CD4-positive, alpha-beta T cell treated with Interleukin-21 for 1 hour (primary cell): ENCODE measurements at regions not wholly inside any gene's neighbourhood (a gene's known extent, or its start where the extent isn't known, plus 50 kb on each side); places are given as distances from the start of the nearest gene placed in this dataset.
"Not testable (repeated sequence)": the region's sequence is repeated elsewhere in the genome, so short reads cannot be mapped to it uniquely, and the experiment has no call there.

ENCODE experiments used
- DNase-seq: peaks from one replicate; pipeline ENCODE4 v3.0.0-alpha.2; 2020

- DNase-seq: no peak
Measured at GRCh38 chr5:18264126-18264882, 630.0 kb downstream of the TAF11L14 start.

GRCh38 chr5:18270635-18271338, 636.5 kb downstream of the TAF11L14 start:
- no peak for DNase-seq

- DNase-seq: no peak
Measured at GRCh38 chr5:18276939-18277338, 642.7 kb downstream of the TAF11L14 start.

- no peak for DNase-seq
Measured at GRCh38 chr5:18281947-18282581, 647.8 kb downstream of the TAF11L14 start.

- no peak for DNase-seq
Measured at GRCh38 chr5:18285257-18285656, 651.0 kb downstream of the TAF11L14 start.

- no peak for DNase-seq
Measured at GRCh38 chr5:18292146-18292545, 657.9 kb downstream of the TAF11L14 start.

GRCh38 chr5:18295696-18296095, 661.4 kb downstream of the TAF11L14 start:
- DNase-seq: not testable (repeated sequence)

- no peak for DNase-seq
Measured at GRCh38 chr5:18299166-18299565, 664.9 kb downstream of the TAF11L14 start.

GRCh38 chr5:18305288-18305924, 671.1 kb downstream of the TAF11L14 start:
- no peak for DNase-seq

GRCh38 chr5:18311266-18311665, 677.0 kb downstream of the TAF11L14 start:
- DNase-seq: no peak

- DNase-seq: no peak
Measured at GRCh38 chr5:18312016-18312415, 677.8 kb downstream of the TAF11L14 start.

GRCh38 chr5:18314192-18314778, 680.0 kb downstream of the TAF11L14 start:
- no peak for DNase-seq

- DNase-seq: no peak
Measured at GRCh38 chr5:18321262-18321942, 687.1 kb downstream of the TAF11L14 start.

- DNase-seq: no peak
Measured at GRCh38 chr5:18323891-18324290, 689.6 kb downstream of the TAF11L14 start.

- DNase-seq: no peak
Measured at GRCh38 chr5:18325431-18325830, 691.2 kb downstream of the TAF11L14 start.

- DNase-seq: no peak
Measured at GRCh38 chr5:18329328-18329727, 695.1 kb downstream of the TAF11L14 start.

GRCh38 chr5:18333841-18334240, 699.6 kb downstream of the TAF11L14 start:
- DNase-seq: no peak

- no peak for DNase-seq
Measured at GRCh38 chr5:18334949-18335348, 700.7 kb downstream of the TAF11L14 start.

- no peak for DNase-seq
Measured at GRCh38 chr5:18354828-18355227, 720.6 kb downstream of the TAF11L14 start.

GRCh38 chr5:18357486-18357885, 723.2 kb downstream of the TAF11L14 start:
- DNase-seq: no peak

- no peak for DNase-seq
Measured at GRCh38 chr5:18366234-18366633, 732.0 kb downstream of the TAF11L14 start.

- DNase-seq: no peak
Measured at GRCh38 chr5:18370531-18370930, 736.3 kb downstream of the TAF11L14 start.
